SU-DHL-6 (cell line): ENCODE measurements at regions not wholly inside any gene's neighbourhood (a gene's known extent, or its start where the extent isn't known, plus 50 kb on each side); places are given as distances from the start of the nearest gene placed in this dataset.

Experiments used
- H2AFZ ChIP-seq: fragments of 200-600 bp; sonication (generic); 2 replicates; pipeline ENCODE4 v1.6.1; 2014; ENCODE audit warnings: low read depth, mild to moderate bottlenecking, moderate library complexity, mixed read lengths, antibody characterized with exemption, low read length; ENCODE audit not compliant: severe bottlenecking
- H3F3A ChIP-seq: fragments of 200-600 bp; shearing (Covaris generic); 2 replicates; pipeline ENCODE4 v1.6.0; 2016; ENCODE audit warnings: antibody characterized with exemption, mild to moderate bottlenecking; ENCODE audit not compliant: insufficient read depth
- H3K27ac ChIP-seq: fragments of 200-600 bp; sonication (generic); 2 replicates; pipeline ENCODE4 v1.5.1; 2016; ENCODE audit warnings: low read depth, mild to moderate bottlenecking, low read length, moderate library complexity, mixed read lengths
- H3K27me3 ChIP-seq: fragments of 200-600 bp; sonication (generic), shearing (Covaris generic); 2 replicates; pipeline ENCODE4 v1.6.0; 2014; ENCODE audit warnings: mild to moderate bottlenecking, low read length
- H3K36me3 ChIP-seq: fragments of 200-600 bp; sonication (generic); 2 replicates; pipeline ENCODE4 v1.6.1; 2014; ENCODE audit warnings: mild to moderate bottlenecking, low read length, mixed read lengths
- H3K4me2 ChIP-seq: fragments of 300-600, 200-600 bp; shearing (Covaris generic), sonication (generic); 2 replicates; pipeline ENCODE4 v1.6.0; 2014; ENCODE audit warnings: low read length, low read depth, mild to moderate bottlenecking; ENCODE audit not compliant: poor library complexity, severe bottlenecking
- H3K4me3 ChIP-seq: fragments of 200-600 bp; sonication (generic); 2 replicates; pipeline ENCODE4 v1.5.1; 2014; ENCODE audit warnings: antibody characterized with exemption, low read length, mild to moderate bottlenecking, mixed read lengths; ENCODE audit not compliant: insufficient read depth, poor library complexity, severe bottlenecking
- H3K79me2 ChIP-seq: fragments of 200-600 bp; sonication (generic); 2 replicates; pipeline ENCODE4 v1.6.1; 2014; ENCODE audit warnings: mild to moderate bottlenecking, low read length, moderate library complexity; ENCODE audit not compliant: insufficient read depth
- H3K9ac ChIP-seq: fragments of 200-600 bp; sonication (generic); 2 replicates; pipeline ENCODE4 v1.7.0; 2014; ENCODE audit warnings: mild to moderate bottlenecking, low read length
- H3K9me2 ChIP-seq: fragments of 200-600 bp; sonication (generic); replicated peaks from 2 replicates; pipeline ENCODE4 v1.6.1; 2014; ENCODE audit warnings: low read length; ENCODE audit not compliant: insufficient read depth
- H3K9me3 ChIP-seq: fragments of 200-600 bp; sonication (generic); 2 replicates; pipeline ENCODE4 v1.6.1; 2014; ENCODE audit warnings: low read length, mixed read lengths; ENCODE audit not compliant: insufficient read depth
- H4K20me1 ChIP-seq: fragments of 200-600 bp; sonication (generic); 2 replicates; pipeline ENCODE4 v1.6.1; 2014; ENCODE audit warnings: low read depth, mild to moderate bottlenecking, antibody characterized with exemption, low read length, moderate library complexity, mixed read lengths
- CTCF ChIP-seq: fragments of 200-600 bp; sonication (generic); IDR thresholded peaks from one replicate; pipeline ENCODE4 v1.5.1; 2017; ENCODE audit warnings: antibody characterized with exemption, mild to moderate bottlenecking, low read length, moderate library complexity; ENCODE audit not compliant: insufficient read depth, poor library complexity, severe bottlenecking
- EZH2phosphoT487 ChIP-seq: fragments of 200-600 bp; sonication (generic), shearing (Covaris generic); conservative IDR thresholded peaks from 2 replicates; pipeline ENCODE4 v1.6.1; 2018; ENCODE audit warnings: mild to moderate bottlenecking, antibody characterized with exemption, low read length, moderate library complexity, mixed read lengths

- H3K9me3 ChIP-seq, result no peaks in the 10 kb centered on the region
- TF ChIP-seq EZH2phosphoT487, result no peak
- TF ChIP-seq CTCF, result no peak
- no peaks in the 10 kb centered on the region for H3K27me3 ChIP-seq
Observed at GRCh38 chr2:78532762-78533379, 492.6 kb upstream of the REG3G start.

GRCh38 chr2:78535395-78535794, 490.1 kb upstream of the REG3G start:
- Histone ChIP-seq H2AFZ (no peak overlapping the region), H3K9me3 (no peaks in the 10 kb centered on the region), H3K27me3 (no peaks in the 10 kb centered on the region), H4K20me1 (no peaks in the 10 kb centered on the region), H3F3A (no peaks in the 10 kb centered on the region), H3K9ac (no peak overlapping the region), H3K9me2 (no peaks in the 10 kb centered on the region), H3K27ac (no peak overlapping the region), H3K4me2 (no peak overlapping the region), H3K36me3 (no peaks in the 10 kb centered on the region), H3K79me2 (no peaks in the 10 kb centered on the region), H3K4me3 (no peak overlapping the region)
- no peak for TF ChIP-seq EZH2phosphoT487
- TF ChIP-seq CTCF, result no peak

More at GRCh38 chr2:78532762-78533379, 492.6 kb upstream of the REG3G start:
- H3K9me2 ChIP-seq, result no peaks in the 10 kb centered on the region
- H2AFZ ChIP-seq, result no peak overlapping the region
- H3K27ac ChIP-seq, result no peak overlapping the region
- H3K79me2 ChIP-seq, result no peaks in the 10 kb centered on the region
- no peaks in the 10 kb centered on the region for H3F3A ChIP-seq
- H3K4me2 ChIP-seq, result no peak overlapping the region
- H4K20me1 ChIP-seq, result no peaks in the 10 kb centered on the region
- no peaks in the 10 kb centered on the region for H3K36me3 ChIP-seq
- no peak overlapping the region for H3K4me3 ChIP-seq
- no peak overlapping the region for H3K9ac ChIP-seq

GRCh38 chr2:78538322-78538721, 487.2 kb upstream of the REG3G start:
- H3K9me3 ChIP-seq, result no peaks in the 10 kb centered on the region
- H3K4me2 ChIP-seq, result no peak overlapping the region
- no peaks in the 10 kb centered on the region for H3K9me2 ChIP-seq
- no peaks in the 10 kb centered on the region for H3K79me2 ChIP-seq
- TF ChIP-seq CTCF (no peak), EZH2phosphoT487 (no peak)
- no peaks in the 10 kb centered on the region for H3K36me3 ChIP-seq
- no peak overlapping the region for H2AFZ ChIP-seq
- H3K4me3 ChIP-seq, result no peak overlapping the region
- H4K20me1 ChIP-seq, result no peaks in the 10 kb centered on the region
- no peak overlapping the region for H3K27ac ChIP-seq
- no peaks in the 10 kb centered on the region for H3K27me3 ChIP-seq
- no peaks in the 10 kb centered on the region for H3F3A ChIP-seq
- no peak overlapping the region for H3K9ac ChIP-seq
